ENCODE measurements at regions not wholly inside any gene's neighbourhood (a gene's known extent, or its start where the extent isn't known, plus 50 kb on each side); places are given as distances from the start of the nearest gene placed in this dataset.

DNA sequence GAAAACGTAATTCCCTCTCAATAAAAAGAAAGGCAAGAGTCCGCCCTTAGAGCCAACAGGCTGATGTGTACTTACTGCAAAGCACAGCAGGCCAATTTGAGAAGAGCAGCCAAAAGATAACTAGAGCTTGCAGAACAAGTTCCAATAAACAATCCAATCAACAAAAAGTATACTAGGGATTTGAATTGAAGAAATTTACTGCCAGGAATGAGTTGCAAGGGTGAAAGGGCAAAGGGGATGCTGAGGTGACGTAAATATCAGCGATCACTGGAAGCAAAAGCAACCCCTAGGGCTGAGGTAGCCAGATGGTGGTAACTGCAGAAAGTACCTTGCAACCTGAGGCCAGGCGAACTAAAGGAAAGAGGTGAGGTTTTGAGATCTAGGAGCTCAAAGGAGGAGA lies 152.1 kb upstream of the TENM3 start:
- Histone ChIP-seq H3K4ac (ENCODE audit: low read depth, low read length) (no peak overlapping the region), H2BK5ac (ENCODE audit: low read depth, low read length, poor library complexity, severe bottlenecking) (no peak overlapping the region), H3K9ac (ENCODE audit: low read depth, low read length) (no peak overlapping the region), H3K23ac (ENCODE audit: low read depth, low read length) (no peak overlapping the region), H4K20me1 (ENCODE audit: insufficient read depth, low read length) (no peaks in the 10 kb centered on the region), H3K36me3 (ENCODE audit: control insufficient read depth, insufficient read depth, low read length) (no peaks in the 10 kb centered on the region), H4K91ac (ENCODE audit: insufficient read depth, low read depth, low read length) (no peak overlapping the region), H4K8ac (ENCODE audit: low read depth in 2 of 2, low read length in 2 of 2) (no peak overlapping the region), H3K4me2 (ENCODE audit: low read depth, low read length) (no peak overlapping the region), H3K9me1 (ENCODE audit: insufficient read depth, low read length) (no peaks in the 10 kb centered on the region), H2BK15ac (ENCODE audit: low read depth, low read length) (no peak overlapping the region), H2BK20ac (ENCODE audit: low read depth, low read length) (no peak overlapping the region), H3K4me3 (ENCODE audit: insufficient read depth, low read depth, low read length) (no peak overlapping the region), H2AK9ac (replicated peaks; ENCODE audit: low read depth, low read length, poor library complexity) (no peak overlapping the region), H2AFZ (replicated peaks; ENCODE audit: low read length, poor library complexity) (no peak overlapping the region), H3K79me1 (ENCODE audit: low read depth in 1 of 2, low read length in 2 of 2) (no peaks in the 10 kb centered on the region), H3K9me3 (ENCODE audit: control insufficient read depth, insufficient read depth, low read length) (no peaks in the 10 kb centered on the region), H3K14ac (replicated peaks; ENCODE audit: low read depth, low read length) (no peak overlapping the region), H2BK120ac (ENCODE audit: low read depth, low read length) (no peak overlapping the region), H3K27me3 (ENCODE audit: control insufficient read depth, insufficient read depth, low read length) (no peaks in the 10 kb centered on the region), H3K56ac (ENCODE audit: extremely low read depth, insufficient read depth, low read length) (no peak overlapping the region), H3K27ac (ENCODE audit: insufficient read depth, low read length) (no peak overlapping the region), H2AK5ac (ENCODE audit: low read depth, low read length) (no peak overlapping the region), H3K4me1 (ENCODE audit: control insufficient read depth, insufficient read depth, low read length) (no peaks in the 10 kb centered on the region; the same call in 1 of the 2 replicates), H3K18ac (ENCODE audit: low read depth, low read length) (no peak overlapping the region), H4K5ac (ENCODE audit: low read depth, low read length) (no peak overlapping the region)
- POLR2A ChIA-PET (ENCODE audit: unreplicated experiment): no interaction called here
- ATAC-seq (ENCODE audit: low read depth): no peak
- CTCF ChIA-PET: no interaction called here
- no TSS peak for BruUV-seq (replicated peaks)
- DNase-seq: no peak
- dilution Hi-C loops (cut with HindIII; ENCODE audit: low sequenced_read_pairs, unreplicated experiment) (no loop called here), in situ Hi-C loops (cut with MboI; ENCODE audit: low sequenced_read_pairs) (no loop called here), intact Hi-C loops (cut with micrococcal nuclease) (no loop called here)
- TF ChIP-seq, protein P1, sequence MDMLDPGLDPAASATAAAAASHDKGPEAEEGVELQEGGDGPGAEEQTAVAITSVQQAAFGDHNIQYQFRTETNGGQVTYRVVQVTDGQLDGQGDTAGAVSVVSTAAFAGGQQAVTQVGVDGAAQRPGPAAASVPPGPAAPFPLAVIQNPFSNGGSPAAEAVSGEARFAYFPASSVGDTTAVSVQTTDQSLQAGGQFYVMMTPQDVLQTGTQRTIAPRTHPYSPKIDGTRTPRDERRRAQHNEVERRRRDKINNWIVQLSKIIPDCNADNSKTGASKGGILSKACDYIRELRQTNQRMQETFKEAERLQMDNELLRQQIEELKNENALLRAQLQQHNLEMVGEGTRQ (IDR thresholded peaks at IDR 0.05; ENCODE audit: low read depth, low read length): no peak
- TF ChIP-seq ELK1 (IDR thresholded peaks at IDR 0.05; ENCODE audit: borderline replicate concordance, low read depth, low read length) (no peak), SMC3 (IDR thresholded peaks at IDR 0.05; ENCODE audit: low read depth, low read length) (no peak), RFX5 (IDR thresholded peaks at IDR 0.05; ENCODE audit: low read depth, low read length) (no peak), POLR2A (IDR thresholded peaks at IDR 0.05; ENCODE audit: low read depth, low read length) (no peak), MAZ (IDR thresholded peaks at IDR 0.05; ENCODE audit: borderline replicate concordance, low read depth, low read length) (no peak), RAD21 (IDR thresholded peaks at IDR 0.05; ENCODE audit: low read length) (no peak), MXI1 (IDR thresholded peaks at IDR 0.05; ENCODE audit: borderline replicate concordance, low read depth, low read length) (no peak), RCOR1 (IDR thresholded peaks at IDR 0.05; ENCODE audit: insufficient replicate concordance, low read length) (no peak), FOS (IDR thresholded peaks at IDR 0.05; ENCODE audit: low read depth, low read length) (no peak), BHLHE40 (IDR thresholded peaks at IDR 0.05; ENCODE audit: low read depth, low read length) (no peak), NFE2L2 (IDR thresholded peaks at IDR 0.05; ENCODE audit: low read depth, low read length) (no peak), MAFK (IDR thresholded peaks at IDR 0.05; ENCODE audit: low read depth, low read length) (no peak), CEBPB (IDR thresholded peaks at IDR 0.05; ENCODE audit: low read depth, low read length) (no peak)
- TF ChIP-seq, protein P2, sequence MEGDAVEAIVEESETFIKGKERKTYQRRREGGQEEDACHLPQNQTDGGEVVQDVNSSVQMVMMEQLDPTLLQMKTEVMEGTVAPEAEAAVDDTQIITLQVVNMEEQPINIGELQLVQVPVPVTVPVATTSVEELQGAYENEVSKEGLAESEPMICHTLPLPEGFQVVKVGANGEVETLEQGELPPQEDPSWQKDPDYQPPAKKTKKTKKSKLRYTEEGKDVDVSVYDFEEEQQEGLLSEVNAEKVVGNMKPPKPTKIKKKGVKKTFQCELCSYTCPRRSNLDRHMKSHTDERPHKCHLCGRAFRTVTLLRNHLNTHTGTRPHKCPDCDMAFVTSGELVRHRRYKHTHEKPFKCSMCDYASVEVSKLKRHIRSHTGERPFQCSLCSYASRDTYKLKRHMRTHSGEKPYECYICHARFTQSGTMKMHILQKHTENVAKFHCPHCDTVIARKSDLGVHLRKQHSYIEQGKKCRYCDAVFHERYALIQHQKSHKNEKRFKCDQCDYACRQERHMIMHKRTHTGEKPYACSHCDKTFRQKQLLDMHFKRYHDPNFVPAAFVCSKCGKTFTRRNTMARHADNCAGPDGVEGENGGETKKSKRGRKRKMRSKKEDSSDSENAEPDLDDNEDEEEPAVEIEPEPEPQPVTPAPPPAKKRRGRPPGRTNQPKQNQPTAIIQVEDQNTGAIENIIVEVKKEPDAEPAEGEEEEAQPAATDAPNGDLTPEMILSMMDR (conservative IDR thresholded peaks at IDR 0.05; ENCODE audit: low read depth, low read length): no peak
- WGBS, 2 experiments (ENCODE audit: extremely low coverage in 2 of 2, insufficient read length in 1 of 2): 67% methylated on average over 2 of the region's 5 CpGs; no CpG with 5 or more reads in 1 of the 2 experiments

All from IMR-90 (cell line).